HL-60 (cell line): ENCODE measurements at regions not wholly inside any gene's neighbourhood (a gene's known extent, or its start where the extent isn't known, plus 50 kb on each side); places are given as distances from the start of the nearest gene placed in this dataset.

Source experiments
- DNase-seq, 2 experiments: peaks; one replicate each; pipeline ENCODE4 v3.0.0-alpha.2; 2010 to 2020; ENCODE audit warnings: low read depth in 1 of 2, low spot score in 1 of 2
- H3K27ac ChIP-seq: fragments of 250-450 bp; sonication (Bioruptor Pico); replicated peaks from 2 replicates; pipeline ENCODE4 v1.5.1; 2020; ENCODE audit warnings: mild to moderate bottlenecking, moderate library complexity
- H3K27me3 ChIP-seq: fragments of 250-450 bp; sonication (Bioruptor Pico); 2 replicates; pipeline ENCODE4 v1.5.1; 2021; ENCODE audit warnings: mild to moderate bottlenecking, moderate library complexity; ENCODE audit not compliant: insufficient read depth, poor library complexity, severe bottlenecking
- H3K4me3 ChIP-seq: replicated peaks from 2 replicates; pipeline ENCODE4 v1.5.1; 2011; ENCODE audit warnings: mild to moderate bottlenecking, control low read depth, low read length; ENCODE audit not compliant: insufficient read depth
- CTCF ChIP-seq: IDR thresholded peaks from one replicate; pipeline ENCODE4 v1.5.1; 2011; ENCODE audit warnings: low read length, control low read depth, inconsistent platforms; ENCODE audit not compliant: insufficient read depth
- GABPA ChIP-seq: IDR thresholded peaks from 2 replicates; pipeline ENCODE4 v1.6.1; 2012; ENCODE audit warnings: low read depth
- POLR2AphosphoS5 ChIP-seq: IDR thresholded peaks from 2 replicates; pipeline ENCODE4 v1.6.1; 2012; ENCODE audit warnings: low read depth
- REST ChIP-seq: IDR thresholded peaks from 2 replicates; pipeline ENCODE4 v1.6.1; 2012; ENCODE audit warnings: low read depth; ENCODE audit not compliant: insufficient replicate concordance
- SPI1 ChIP-seq: IDR thresholded peaks from 2 replicates; pipeline ENCODE4 v1.6.1; 2012; ENCODE audit warnings: low read depth, mild to moderate bottlenecking, borderline replicate concordance

GRCh38 chr10:90612276-90612675 lies 245.6 kb downstream of the HTR7 start:
- DNase-seq, result no peak
- H3K27me3 ChIP-seq, result no peaks in the 10 kb centered on the region
- H3K4me3 ChIP-seq, result no peak overlapping the region
- no peak overlapping the region for H3K27ac ChIP-seq
- no peak for TF ChIP-seq POLR2AphosphoS5
- TF ChIP-seq SPI1, result no peak
- TF ChIP-seq GABPA, result no peak
- no peak for TF ChIP-seq REST
- TF ChIP-seq CTCF, result no peak

GRCh38 chr10:90614631-90615030 lies 243.2 kb downstream of the HTR7 start:
- no peak for TF ChIP-seq CTCF
- no peak for TF ChIP-seq GABPA
- no peak for TF ChIP-seq REST
- no peak for TF ChIP-seq POLR2AphosphoS5
- no peak for TF ChIP-seq SPI1
- no peak overlapping the region for H3K27ac ChIP-seq
- H3K4me3 ChIP-seq, result no peak overlapping the region
- H3K27me3 ChIP-seq, result no peaks in the 10 kb centered on the region
- DNase-seq, result no peak

GRCh38 chr10:90621577-90621976 lies 236.3 kb downstream of the HTR7 start:
- TF ChIP-seq CTCF (no peak), REST (peak; percentile 93)
- Histone ChIP-seq H3K27ac (no peak overlapping the region), H3K4me3 (no peak overlapping the region), H3K27me3 (no peaks in the 10 kb centered on the region)
- DNase-seq, result no peak
